Tibial artery (tissue), 4 donors: ENCODE measurements at regions not wholly inside any gene's neighbourhood (a gene's known extent, or its start where the extent isn't known, plus 50 kb on each side); places are given as distances from the start of the nearest gene placed in this dataset.

Source experiments
- DNase-seq, 2 donors: peaks; one replicate each; pipeline ENCODE4 v3.0.0-alpha.2; 2019
- H3K27ac ChIP-seq, 2 donors: fragments of 200-600 bp; sonication (generic) in 1 of 2; 1 replicate in 1 of 2; 2 replicates in 1 of 2; pipeline ENCODE4 v1.5.1; 2018 to 2019; ENCODE audit warnings: mild to moderate bottlenecking in 1 of 2
- H3K27me3 ChIP-seq, 2 donors: fragments of 200-600 bp; sonication (generic) in 1 of 2; one replicate each; pipeline versions ENCODE4 v1.5.1 to v1.6.0; 2016 to 2019
- H3K36me3 ChIP-seq, 3 donors: fragments of 200-600 bp; sonication (generic) in 2 of 3; one replicate each; pipeline ENCODE4 v1.5.1; 2016 to 2019; ENCODE audit warnings: mild to moderate bottlenecking in 2 of 3
- H3K4me1 ChIP-seq, 4 donors: fragments of 200-600 bp; sonication (generic) in 2 of 4; 1 replicate in 3 of 4; 2 replicates in 1 of 4; pipeline ENCODE4 v1.5.1; 2016 to 2019
- H3K4me3 ChIP-seq, 2 donors: fragments of 200-600 bp; sonication (generic) in 1 of 2; 1 replicate in 1 of 2; 2 replicates in 1 of 2; pipeline ENCODE4 v1.5.1; 2018 to 2019; ENCODE audit warnings: mild to moderate bottlenecking in 2 of 2
- H3K9me3 ChIP-seq, 3 donors: fragments of 200-600 bp; sonication (generic) in 1 of 3; one replicate each; pipeline ENCODE4 v1.5.1; 2016 to 2019
- CTCF ChIP-seq, 2 experiments: fragments of 200-600 bp in 1 of 2; fragments of 450-650 bp in 1 of 2; IDR thresholded peaks; one replicate each; pipeline ENCODE4 v1.5.1; 2017 to 2019; ENCODE audit warnings: antibody characterized with exemption in 2 of 2, mild to moderate bottlenecking in 1 of 2, moderate library complexity in 1 of 2
- intact Hi-C: fragments of 100-400 bp; cut with DNase I; formaldehyde crosslinking; loops from one replicate; pipeline ENCODE4 v1.15.0; 2023; ENCODE audit warnings: low total_unique reads

- Histone ChIP-seq H3K27ac (no peak overlapping the region), H3K36me3 (no peaks in the 10 kb centered on the region), H3K4me1 (no peaks in the 10 kb centered on the region), H3K27me3 (no peaks in the 10 kb centered on the region), H3K4me3 (no peak overlapping the region), H3K9me3 (no peaks in the 10 kb centered on the region)
- no peak for DNase-seq
- TF ChIP-seq CTCF (IDR thresholded peaks at IDR 0.05): no peak
- intact Hi-C loops: no loop called here
Measured at GRCh38 chr2:35000453-35000852, 1355.1 kb upstream of the CRIM1 start.

GRCh38 chr2:34998741-34999140, 1356.8 kb upstream of the CRIM1 start:
- intact Hi-C loops: no loop called here
- H3K4me1 ChIP-seq: no peaks in the 10 kb centered on the region
- no peaks in the 10 kb centered on the region for H3K36me3 ChIP-seq
- H3K27ac ChIP-seq: no peak overlapping the region
- no peaks in the 10 kb centered on the region for H3K9me3 ChIP-seq
- no peaks in the 10 kb centered on the region for H3K27me3 ChIP-seq
- no peak for DNase-seq
- TF ChIP-seq CTCF (IDR thresholded peaks at IDR 0.05): no peak
- H3K4me3 ChIP-seq: no peak overlapping the region

- Histone ChIP-seq H3K9me3 (no peaks in the 10 kb centered on the region), H3K27me3 (no peaks in the 10 kb centered on the region), H3K4me3 (no peak overlapping the region), H3K36me3 (no peaks in the 10 kb centered on the region), H3K27ac (no peak overlapping the region), H3K4me1 (no peaks in the 10 kb centered on the region)
- TF ChIP-seq CTCF (IDR thresholded peaks at IDR 0.05): no peak
- DNase-seq: no peak
- intact Hi-C loops: no loop called here
Measured at GRCh38 chr2:34997779-34998178, 1357.8 kb upstream of the CRIM1 start.

- Histone ChIP-seq H3K4me1 (no peaks in the 10 kb centered on the region), H3K4me3 (no peak overlapping the region), H3K9me3 (no peaks in the 10 kb centered on the region), H3K27me3 (no peaks in the 10 kb centered on the region), H3K36me3 (no peaks in the 10 kb centered on the region), H3K27ac (no peak overlapping the region)
- intact Hi-C loops: no loop called here
- no peak for DNase-seq
- no peak for TF ChIP-seq CTCF (IDR thresholded peaks at IDR 0.05)
Measured at GRCh38 chr2:34995196-34995595, 1360.4 kb upstream of the CRIM1 start.

GRCh38 chr2:34991508-34992274, 1363.9 kb upstream of the CRIM1 start:
- TF ChIP-seq CTCF (IDR thresholded peaks at IDR 0.05): no peak
- intact Hi-C loops: no loop called here
- no peak overlapping the region for H3K4me3 ChIP-seq
- H3K27ac ChIP-seq: no peak overlapping the region
- no peaks in the 10 kb centered on the region for H3K9me3 ChIP-seq
- H3K36me3 ChIP-seq: no peaks in the 10 kb centered on the region
- no peaks in the 10 kb centered on the region for H3K4me1 ChIP-seq
- H3K27me3 ChIP-seq: no peaks in the 10 kb centered on the region
- DNase-seq: no peak

- no peaks in the 10 kb centered on the region for H3K36me3 ChIP-seq
- H3K27me3 ChIP-seq: no peaks in the 10 kb centered on the region
- intact Hi-C loops: no loop called here
- no peaks in the 10 kb centered on the region for H3K9me3 ChIP-seq
- no peak for DNase-seq
- H3K27ac ChIP-seq: no peak overlapping the region
- H3K4me1 ChIP-seq: no peaks in the 10 kb centered on the region
- H3K4me3 ChIP-seq: no peak overlapping the region
- TF ChIP-seq CTCF (IDR thresholded peaks at IDR 0.05): no peak
Measured at GRCh38 chr2:34985474-34985873, 1370.1 kb upstream of the CRIM1 start.
